Adipocyte (in vitro differentiated cells): ENCODE measurements at regions not wholly inside any gene's neighbourhood (a gene's known extent, or its start where the extent isn't known, plus 50 kb on each side); places are given as distances from the start of the nearest gene placed in this dataset.

Experiments
- DNase-seq: peaks from one replicate; pipeline ENCODE4 v3.0.0-alpha.2; 2015; ENCODE audit warnings: low read depth
- H3K27me3 ChIP-seq: replicated peaks from 2 replicates; pipeline ENCODE4 v1.7.0; 2013; ENCODE audit warnings: mild to moderate bottlenecking, low read length, moderate library complexity; ENCODE audit not compliant: control insufficient read depth, insufficient read depth
- H3K36me3 ChIP-seq: 2 replicates; pipeline ENCODE4 v1.7.0; 2013; ENCODE audit warnings: low read length, mild to moderate bottlenecking, moderate library complexity; ENCODE audit not compliant: control insufficient read depth, insufficient read depth, severe bottlenecking
- H3K4me1 ChIP-seq: 2 replicates; pipeline ENCODE4 v1.7.0; 2013; ENCODE audit warnings: mild to moderate bottlenecking, low read length, moderate library complexity; ENCODE audit not compliant: control insufficient read depth, insufficient read depth
- H3K4me3 ChIP-seq: 2 replicates; pipeline ENCODE4 v1.7.0; 2013; ENCODE audit warnings: mild to moderate bottlenecking, low read length, moderate library complexity
- H3K9ac ChIP-seq: 2 replicates; pipeline ENCODE4 v1.7.0; 2013; ENCODE audit warnings: mild to moderate bottlenecking, low read length, moderate library complexity
- H3K9me3 ChIP-seq: 2 replicates; pipeline ENCODE4 v1.7.0; 2013; ENCODE audit warnings: mild to moderate bottlenecking, low read length, moderate library complexity; ENCODE audit not compliant: control insufficient read depth

- Histone ChIP-seq H3K4me3 (no peak overlapping the region), H3K9ac (no peak overlapping the region), H3K36me3 (no peaks in the 10 kb centered on the region), H3K27me3 (no peaks in the 10 kb centered on the region), H3K9me3 (peaks cover 13% of the 10 kb centered on the region), H3K4me1 (no peaks in the 10 kb centered on the region)
- DNase-seq, result no peak
Observed at GRCh38 chr5:58378613-58379390, 81.1 kb downstream of the PLK2 start.

GRCh38 chr5:58370606-58371005 is 89.3 kb downstream of the PLK2 start:
- Histone ChIP-seq H3K9me3 (no peaks in the 10 kb centered on the region), H3K4me3 (no peak overlapping the region), H3K36me3 (no peaks in the 10 kb centered on the region), H3K9ac (no peak overlapping the region), H3K4me1 (peaks cover 10% of the 10 kb centered on the region), H3K27me3 (no peaks in the 10 kb centered on the region)
- DNase-seq, result no peak

GRCh38 chr5:58369513-58370190 is 90.2 kb downstream of the PLK2 start:
- no peak overlapping the region for H3K4me3 ChIP-seq
- no peaks in the 10 kb centered on the region for H3K27me3 ChIP-seq
- DNase-seq, result no peak
- H3K36me3 ChIP-seq, result no peaks in the 10 kb centered on the region
- H3K9ac ChIP-seq, result no peak overlapping the region
- H3K4me1 ChIP-seq, result peaks cover 10% of the 10 kb centered on the region
- no peaks in the 10 kb centered on the region for H3K9me3 ChIP-seq

- Histone ChIP-seq H3K4me1 (peaks cover 10% of the 10 kb centered on the region), H3K36me3 (no peaks in the 10 kb centered on the region), H3K9me3 (no peaks in the 10 kb centered on the region), H3K27me3 (no peaks in the 10 kb centered on the region), H3K9ac (no peak overlapping the region), H3K4me3 (no peak overlapping the region)
- DNase-seq, result peak; percentile 42
Observed at GRCh38 chr5:58366461-58366860, 93.4 kb downstream of the PLK2 start.

- no peak overlapping the region for H3K4me3 ChIP-seq
Observed at GRCh38 chr5:58365791-58366190, 94.1 kb downstream of the PLK2 start.

GRCh38 chr5:58363461-58364249 is 96.2 kb downstream of the PLK2 start:
- Histone ChIP-seq H3K27me3 (no peaks in the 10 kb centered on the region), H3K4me1 (peaks cover 10% of the 10 kb centered on the region), H3K36me3 (no peaks in the 10 kb centered on the region), H3K4me3 (no peak overlapping the region), H3K9me3 (no peaks in the 10 kb centered on the region), H3K9ac (no peak overlapping the region)
- DNase-seq, result no peak

More at GRCh38 chr5:58365791-58366190, 94.1 kb downstream of the PLK2 start:
- Histone ChIP-seq H3K9ac (no peak overlapping the region), H3K36me3 (no peaks in the 10 kb centered on the region), H3K9me3 (no peaks in the 10 kb centered on the region), H3K27me3 (no peaks in the 10 kb centered on the region), H3K4me1 (peaks cover 10% of the 10 kb centered on the region)
- no peak for DNase-seq

- Histone ChIP-seq H3K27me3 (no peaks in the 10 kb centered on the region), H3K4me1 (peaks cover 10% of the 10 kb centered on the region), H3K9me3 (no peaks in the 10 kb centered on the region), H3K4me3 (no peak overlapping the region), H3K9ac (no peak overlapping the region), H3K36me3 (no peaks in the 10 kb centered on the region)
- no peak for DNase-seq
Observed at GRCh38 chr5:58362135-58362534, 97.8 kb downstream of the PLK2 start.

- H3K4me1 ChIP-seq, result no peaks in the 10 kb centered on the region
- no peak overlapping the region for H3K4me3 ChIP-seq
- DNase-seq, result no peak
- no peak overlapping the region for H3K9ac ChIP-seq
- H3K36me3 ChIP-seq, result no peaks in the 10 kb centered on the region
- H3K9me3 ChIP-seq, result no peaks in the 10 kb centered on the region
- H3K27me3 ChIP-seq, result no peaks in the 10 kb centered on the region
Observed at GRCh38 chr5:58360794-58361193, 99.1 kb downstream of the PLK2 start.

GRCh38 chr5:58359981-58360380 is 99.9 kb downstream of the PLK2 start:
- Histone ChIP-seq H3K36me3 (no peaks in the 10 kb centered on the region), H3K9me3 (no peaks in the 10 kb centered on the region), H3K4me3 (no peak overlapping the region), H3K4me1 (no peaks in the 10 kb centered on the region), H3K27me3 (no peaks in the 10 kb centered on the region), H3K9ac (no peak overlapping the region)
- DNase-seq, result no peak

GRCh38 chr5:58358501-58359178 is 101.2 kb downstream of the PLK2 start:
- H3K4me1 ChIP-seq, result no peaks in the 10 kb centered on the region
- no peaks in the 10 kb centered on the region for H3K36me3 ChIP-seq
- no peak overlapping the region for H3K9ac ChIP-seq
- H3K27me3 ChIP-seq, result no peaks in the 10 kb centered on the region
- H3K4me3 ChIP-seq, result no peak overlapping the region
- H3K9me3 ChIP-seq, result no peaks in the 10 kb centered on the region
- DNase-seq, result peak; percentile 42
